K562 (cell line): ENCODE measurements at regions not wholly inside any gene's neighbourhood (a gene's known extent, or its start where the extent isn't known, plus 50 kb on each side); places are given as distances from the start of the nearest gene placed in this dataset.

Source experiments
- ATAC-seq: fragments of 200-7000 bp; cut with Tn5 transposase; 3 replicates; pipeline ENCODE4 v1.9.1; 2020; ENCODE audit warnings: moderate library complexity
- BruUV-seq: library from RNA; stranded (reverse); fragments of 400-500 nt; replicated peaks from 2 replicates; lab custom pipeline; 2021; lab: Mats Ljungman, UMichigan
- CTCF ChIA-PET: fragments of 300-600 bp; formaldehyde crosslinking; extraction: SDS; loops from one replicate; lab custom pipeline; 2021; ENCODE audit warnings: low intra/inter-chr PET ratio; lab: Yijun Ruan, JAX
- POLR2A ChIA-PET: fragments of 300-600, 350-650 bp; sonication (Branson Sonifier 250); formaldehyde crosslinking; extraction: SDS; loops from one replicate; lab custom pipeline; 2021; ENCODE audit warnings: antibody characterized with exemption, inconsistent platforms; lab: Yijun Ruan, JAX
- DNase-seq, 4 experiments: peaks; one replicate each; pipeline versions ENCODE4 v3.0.0 to v3.0.0-alpha.2; 2011 to 2018; ENCODE audit warnings: low spot score in 3 of 4, mixed read lengths in 3 of 4; ENCODE audit errors: extremely low read depth in 1 of 4
- FAIRE-seq: peaks from 2 replicates; lab custom pipeline; 2011; peaks lifted over from hg19 to GRCh38; lab: Jason Lieb, UNC
- H2AFZ ChIP-seq: 2 replicates; pipeline ENCODE4 v1.6.0; 2011; ENCODE audit warnings: low read depth, low read length, control low read depth, inconsistent platforms
- H3K27ac ChIP-seq: fragments of 200-600 bp; 3 replicates; pipeline ENCODE4 v1.8.0; 2011; ENCODE audit warnings: low read depth, mild to moderate bottlenecking, control low read depth, inconsistent platforms, low read length, moderate library complexity, mixed read lengths; ENCODE audit errors: extremely low read depth
- H3K27me3 ChIP-seq, 2 experiments: fragments of 300-600 bp in 1 of 2; 2 replicates in 1 of 2; 3 replicates in 1 of 2; pipeline versions ENCODE4 v1.6.0 to v1.8.0; 2011; ENCODE audit warnings: inconsistent platforms in 2 of 2, low read length in 2 of 2, mild to moderate bottlenecking in 1 of 2, mixed read lengths in 1 of 2, moderate library complexity in 1 of 2; ENCODE audit not compliant: control insufficient read depth in 2 of 2, insufficient read depth in 2 of 2
- H3K36me3 ChIP-seq: fragments of 300-600 bp; 3 replicates; pipeline ENCODE4 v1.8.0; 2011; ENCODE audit warnings: mild to moderate bottlenecking, low read length, inconsistent platforms; ENCODE audit not compliant: control insufficient read depth, insufficient read depth
- H3K4me1 ChIP-seq, 2 experiments: fragments of 200-600 bp in 1 of 2; replicated peaks in 1 of 2; 2 replicates in 1 of 2; 3 replicates in 1 of 2; pipeline versions ENCODE4 v1.5.1 to v1.8.0; 2011; ENCODE audit warnings: inconsistent platforms in 2 of 2, low read length in 2 of 2, mild to moderate bottlenecking in 1 of 2, mixed read lengths in 1 of 2, moderate library complexity in 1 of 2; ENCODE audit not compliant: control insufficient read depth in 2 of 2, insufficient read depth in 2 of 2
- H3K4me2 ChIP-seq: 2 replicates; pipeline ENCODE4 v1.6.1; 2011; ENCODE audit warnings: low read length, control low read depth, inconsistent platforms, mixed read lengths; ENCODE audit not compliant: insufficient read depth
- H3K4me3 ChIP-seq: fragments of 200-600 bp; sonication (generic), shearing (Covaris generic); 2 replicates; pipeline ENCODE4 v1.5.1; 2016; ENCODE audit warnings: control low read depth, inconsistent platforms
- H3K79me2 ChIP-seq: fragments of 200-600 bp; 3 replicates; pipeline ENCODE4 v1.8.0; 2011; ENCODE audit warnings: low read length, inconsistent platforms; ENCODE audit not compliant: control insufficient read depth, insufficient read depth
- H3K9ac ChIP-seq, 2 experiments: 2 replicates each; pipeline versions ENCODE4 v1.6.0 to v1.6.1; 2011; ENCODE audit warnings: low read depth in 2 of 2, low read length in 2 of 2, control low read depth in 1 of 2, inconsistent platforms in 1 of 2, mild to moderate bottlenecking in 1 of 2, mixed read lengths in 1 of 2; ENCODE audit not compliant: insufficient read depth in 1 of 2
- H3K9me1 ChIP-seq: one replicate; pipeline ENCODE4 v1.6.0; 2011; ENCODE audit warnings: inconsistent platforms, mild to moderate bottlenecking, low read length, moderate library complexity; ENCODE audit not compliant: control insufficient read depth, insufficient read depth
- H3K9me3 ChIP-seq: replicated peaks from 2 replicates; pipeline ENCODE4 v1.5.1; 2011; ENCODE audit warnings: low read depth, low read length, inconsistent platforms; ENCODE audit not compliant: control insufficient read depth, insufficient read depth
- H4K20me1 ChIP-seq: replicated peaks from 2 replicates; pipeline ENCODE4 v1.6.1; 2011; ENCODE audit warnings: low read length, inconsistent platforms, mixed read lengths; ENCODE audit not compliant: control insufficient read depth, insufficient read depth
- CREBBP ChIP-seq: IDR thresholded peaks from one replicate; pipeline ENCODE4 v1.6.1; 2012; ENCODE audit warnings: low read depth, mild to moderate bottlenecking, control low read depth, inconsistent platforms, low read length
- ETV5 ChIP-seq: sonication (generic); formaldehyde crosslinking; IDR thresholded peaks from 2 replicates; pipeline ENCODE4 v1.4.0; 2020; ENCODE audit warnings: low read depth, mild to moderate bottlenecking, missing genetic modification reagents
- MEF2D ChIP-seq: conservative IDR thresholded peaks from 2 replicates; pipeline ENCODE4 v1.6.1; 2016; ENCODE audit warnings: low read depth, missing genetic modification characterization, missing compliant biosample characterization
- POLR2B ChIP-seq: fragments of 450-650 bp; IDR thresholded peaks from 2 replicates; pipeline ENCODE4 v1.6.1; 2018; ENCODE audit warnings: low read depth; ENCODE audit not compliant: partially characterized antibody
- RFX1 ChIP-seq: fragments of 450-650 bp; IDR thresholded peaks from 2 replicates; pipeline ENCODE4 v1.6.1; 2016; ENCODE audit warnings: mild to moderate bottlenecking, moderate library complexity
- SETDB1 ChIP-seq: IDR thresholded peaks from one replicate; pipeline ENCODE4 v1.6.1; 2012; ENCODE audit warnings: low read length, control low read depth, inconsistent platforms
- ZFPM2 ChIP-seq: fragments of 250-450 bp; sonication (Bioruptor Pico); IDR thresholded peaks from 2 replicates; pipeline ENCODE4 v1.5.1; 2022; ENCODE audit warnings: mild to moderate bottlenecking
- ZNF140 ChIP-seq: fragments of 250-450 bp; sonication (Bioruptor Pico); IDR thresholded peaks from 2 replicates; pipeline ENCODE4 v1.8.0; 2021; ENCODE audit warnings: moderate library complexity, mild to moderate bottlenecking, inconsistent platforms
- ZNF3 ChIP-seq: fragments of 250-450 bp; sonication (Bioruptor Pico); IDR thresholded peaks from 2 replicates; pipeline ENCODE4 v1.5.0; 2021; ENCODE audit warnings: mild to moderate bottlenecking, moderate library complexity
- ZNF445 ChIP-seq: fragments of 250-450 bp; sonication (Bioruptor Pico); IDR thresholded peaks from 2 replicates; pipeline ENCODE4 v1.4.0; 2020; ENCODE audit warnings: low read depth, mild to moderate bottlenecking, moderate library complexity
- WGBS: fragments of 100-300 bp; shearing (Covaris generic); methylation state at CpG from one replicate; pipeline ENCODE4 v1.1.6; 2016; ENCODE audit warnings: low coverage, mixed read lengths; ENCODE audit not compliant: insufficient coverage; ENCODE audit errors: missing lambda C conversion rate; 5-methylcytosine and 5-hydroxymethylcytosine counted together
- in situ Hi-C: fragments of 300-500 bp; cut with MboI; formaldehyde crosslinking; loops from 4 replicates; pipeline ENCODE4 v1.15.0; 2018; ENCODE audit warnings: inconsistent platforms, mixed read lengths
- intact Hi-C: fragments of 100-400 bp; cut with micrococcal nuclease; formaldehyde crosslinking; loops from 2 replicates; pipeline ENCODE4 v1.14.2; 2022

DNA sequence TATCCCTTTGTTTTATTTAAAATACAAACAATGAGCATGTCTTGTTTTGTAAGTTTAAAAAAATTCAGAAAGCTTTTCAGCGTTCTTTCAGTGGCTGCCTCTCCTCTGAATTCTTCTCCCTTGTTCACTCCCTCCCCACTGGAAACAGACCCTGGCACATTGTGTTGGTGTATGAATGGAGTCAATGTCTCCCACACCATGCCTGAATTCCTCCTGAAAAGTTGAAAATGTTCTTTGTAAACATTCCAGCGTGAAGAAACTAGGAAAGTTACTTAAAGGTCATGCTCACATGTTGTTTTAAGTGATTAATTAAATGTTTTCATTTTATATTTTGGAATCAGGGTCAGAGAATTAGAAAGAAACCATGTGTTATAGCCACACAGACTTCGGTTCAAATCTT, 136.9 kb upstream of the DYNLRB2 start:
- no peaks in the 10 kb centered on the region for H3K27me3 ChIP-seq
- ChIA-PET POLR2A (no interaction called here), CTCF (no interaction called here)
- intact Hi-C loops, result no loop called here
- H3K4me3 ChIP-seq, result no peak overlapping the region
- no peak overlapping the region for H3K4me2 ChIP-seq
- WGBS, result 2% methylated on average over 3 of the region's 3 CpGs
- no peak for TF ChIP-seq ZNF140 (CRISPR knock-in tag)
- TF ChIP-seq POLR2B, result no peak
- no peak for TF ChIP-seq ETV5 (CRISPR knock-in tag)
- no peak for TF ChIP-seq ZNF445 (CRISPR knock-in tag)
- no peak for TF ChIP-seq ZFPM2
- no peak for TF ChIP-seq CREBBP
- no peak for TF ChIP-seq ZNF3 (CRISPR knock-in tag)
- ATAC-seq (no peak), DNase-seq (no peak), FAIRE-seq (no peak)
- no TSS peak for BruUV-seq
- H2AFZ ChIP-seq, result no peak overlapping the region
- H3K9me3 ChIP-seq, result no peaks in the 10 kb centered on the region
- H3K9me1 ChIP-seq, result no peaks in the 10 kb centered on the region
- H3K79me2 ChIP-seq, result no peaks in the 10 kb centered on the region
- H3K9ac ChIP-seq, result no peak overlapping the region
- H4K20me1 ChIP-seq, result no peaks in the 10 kb centered on the region
- no peaks in the 10 kb centered on the region for H3K4me1 ChIP-seq
- H3K36me3 ChIP-seq, result no peaks in the 10 kb centered on the region
- H3K27ac ChIP-seq, result no peak overlapping the region
- in situ Hi-C loops, result no loop called here

DNA sequence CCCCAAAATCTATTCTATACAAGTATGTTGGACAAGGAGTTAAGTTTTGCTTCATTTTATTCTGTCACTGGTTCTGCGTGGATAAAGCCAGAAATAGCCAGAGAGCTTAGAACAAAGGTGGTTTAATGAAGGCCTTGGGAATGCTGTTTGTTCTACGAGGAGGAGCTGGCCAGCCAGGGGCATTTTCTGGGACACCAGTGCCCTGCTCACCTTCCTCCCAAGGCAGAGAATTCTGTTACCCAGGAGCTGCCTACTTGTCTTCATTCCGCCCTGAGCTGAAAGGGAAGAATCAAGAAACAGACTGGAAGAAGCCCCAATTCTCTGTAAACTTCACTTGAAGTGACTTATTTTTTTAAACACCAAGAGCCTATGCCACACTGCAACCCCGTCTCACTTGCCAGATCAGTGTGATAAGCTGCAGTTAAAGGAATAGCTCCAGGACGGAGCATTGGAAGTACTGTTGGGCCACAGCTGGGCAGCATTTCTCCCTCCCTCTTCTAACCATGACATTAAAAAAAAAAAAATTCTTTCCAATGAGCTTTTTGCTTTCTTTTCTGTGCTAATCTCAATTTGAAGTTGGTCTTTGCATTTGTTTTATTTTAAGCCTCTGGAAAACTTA, 149.8 kb upstream of the DYNLRB2 start:
- H3K27ac ChIP-seq, result no peak overlapping the region
- in situ Hi-C loops (no loop called here), intact Hi-C loops (no loop called here)
- ChIA-PET CTCF (no interaction called here), POLR2A (interaction anchor here (0.6 kb wide), 1 partner anchor 13 kb away, joined by 4 read pairs; no protein-coding TSS in a partner anchor)
- H3K9ac ChIP-seq, result no peak overlapping the region
- WGBS, result 0% methylated on average over 5 of the region's 5 CpGs
- no peak overlapping the region for H3K4me2 ChIP-seq
- H3K79me2 ChIP-seq, result no peaks in the 10 kb centered on the region
- TF ChIP-seq MEF2D (tag), result no peak
- TF ChIP-seq RFX1, result no peak
- no peak for TF ChIP-seq SETDB1
- ATAC-seq (no peak), DNase-seq (no peak), FAIRE-seq (no peak)
- H3K36me3 ChIP-seq, result no peaks in the 10 kb centered on the region
- no peaks in the 10 kb centered on the region for H3K4me1 ChIP-seq
- H3K9me1 ChIP-seq, result no peaks in the 10 kb centered on the region
- no peak overlapping the region for H3K4me3 ChIP-seq
- peaks cover 2 to 8% of the 10 kb centered on the region in 2 experiments; a peak in 2 of 5 replicates for H3K27me3 ChIP-seq
- H3K9me3 ChIP-seq, result no peaks in the 10 kb centered on the region
- BruUV-seq, result no TSS peak
- H2AFZ ChIP-seq, result no peak overlapping the region
- H4K20me1 ChIP-seq, result no peaks in the 10 kb centered on the region
